GM19025 (cell line): ENCODE measurements at regions not wholly inside any gene's neighbourhood (a gene's known extent, or its start where the extent isn't known, plus 50 kb on each side); places are given as distances from the start of the nearest gene placed in this dataset.

Experiments used
- ATAC-seq: cut with Tn5 transposase; IDR thresholded peaks from one replicate; pipeline ENCODE4 v1.9.1; 2021; ENCODE audit warnings: mild to moderate bottlenecking, low read depth, moderate library complexity; ENCODE audit not compliant: unreplicated experiment

DNA sequence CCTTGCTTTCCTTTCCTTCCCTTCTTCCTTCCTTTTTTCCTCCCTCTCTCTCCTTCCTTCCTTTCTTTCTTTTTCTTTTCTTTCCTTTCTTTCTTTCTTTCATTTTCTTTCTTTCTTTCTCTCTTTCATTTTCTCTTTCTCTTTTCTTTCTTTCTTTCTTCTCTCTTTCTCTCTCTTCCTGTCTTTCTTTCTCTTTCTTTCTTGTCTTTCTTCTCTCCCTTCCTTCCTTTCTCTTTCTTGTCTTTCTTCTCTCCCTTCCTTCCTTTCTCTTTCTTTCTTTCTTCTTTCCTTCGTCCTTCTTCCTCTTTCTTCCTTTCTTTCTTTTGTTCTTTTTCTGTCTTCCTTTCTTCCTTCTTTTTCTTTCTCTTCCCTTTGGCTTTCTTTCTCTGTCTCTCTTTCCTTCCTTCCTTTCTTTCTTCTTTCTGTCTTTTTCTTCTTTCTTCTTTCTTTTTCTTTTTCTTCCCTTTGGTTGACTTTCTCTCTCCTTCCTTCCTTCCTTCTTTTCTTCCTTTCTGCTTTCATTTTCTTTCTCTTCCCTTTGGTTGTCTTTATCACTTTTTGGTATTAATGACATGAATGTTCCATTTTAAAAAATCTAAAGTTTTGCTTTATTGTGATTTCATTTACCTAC is 496.4 kb upstream of the CBLB start:
- no peak for ATAC-seq

DNA sequence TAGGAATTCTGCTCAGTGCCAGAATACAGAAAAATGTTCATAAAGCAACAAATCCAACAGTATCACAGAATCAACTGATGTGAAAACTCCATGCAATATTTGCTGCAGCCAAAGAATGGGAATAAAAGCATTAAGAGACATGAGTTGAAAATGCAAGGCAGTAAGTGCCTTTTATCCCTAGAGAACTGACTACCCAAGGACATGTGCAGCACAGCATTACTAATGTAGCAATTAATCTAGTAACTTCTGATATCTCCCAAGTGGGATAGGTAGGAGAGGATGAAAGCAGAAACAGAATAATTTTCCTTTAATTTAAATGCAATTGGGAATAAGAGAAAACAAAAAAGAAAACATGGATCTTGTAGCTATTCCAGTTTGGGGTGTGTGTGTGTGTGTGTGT is 497.5 kb upstream of the CBLB start:
- ATAC-seq = no peak

DNA sequence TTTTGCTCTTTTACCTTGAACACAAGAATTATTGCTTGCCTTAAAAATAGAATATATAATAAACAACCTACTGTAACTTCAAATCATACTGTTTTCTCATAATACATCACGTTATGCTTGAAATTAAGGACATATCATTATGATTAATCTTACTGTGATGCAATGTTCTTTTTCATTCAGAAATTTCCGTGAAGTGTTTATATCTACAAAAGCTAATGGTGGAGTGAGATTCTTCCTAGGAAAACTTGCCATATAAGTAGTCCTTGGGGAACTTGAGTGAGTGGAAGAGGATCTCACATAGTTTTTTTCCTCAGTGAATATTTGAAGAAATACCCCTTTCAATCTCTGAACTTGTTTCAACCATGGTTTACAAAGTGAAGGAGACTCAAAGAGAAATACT is 498.7 kb upstream of the CBLB start:
- ATAC-seq = no peak

- no peak for ATAC-seq
Observed at GRCh38 chr3:106371221-106371970, 502.6 kb upstream of the CBLB start.

- ATAC-seq = no peak
Observed at GRCh38 chr3:106371971-106372805, 503.4 kb upstream of the CBLB start.

- no peak for ATAC-seq
Observed at GRCh38 chr3:106372806-106373190, 504.0 kb upstream of the CBLB start.

DNA sequence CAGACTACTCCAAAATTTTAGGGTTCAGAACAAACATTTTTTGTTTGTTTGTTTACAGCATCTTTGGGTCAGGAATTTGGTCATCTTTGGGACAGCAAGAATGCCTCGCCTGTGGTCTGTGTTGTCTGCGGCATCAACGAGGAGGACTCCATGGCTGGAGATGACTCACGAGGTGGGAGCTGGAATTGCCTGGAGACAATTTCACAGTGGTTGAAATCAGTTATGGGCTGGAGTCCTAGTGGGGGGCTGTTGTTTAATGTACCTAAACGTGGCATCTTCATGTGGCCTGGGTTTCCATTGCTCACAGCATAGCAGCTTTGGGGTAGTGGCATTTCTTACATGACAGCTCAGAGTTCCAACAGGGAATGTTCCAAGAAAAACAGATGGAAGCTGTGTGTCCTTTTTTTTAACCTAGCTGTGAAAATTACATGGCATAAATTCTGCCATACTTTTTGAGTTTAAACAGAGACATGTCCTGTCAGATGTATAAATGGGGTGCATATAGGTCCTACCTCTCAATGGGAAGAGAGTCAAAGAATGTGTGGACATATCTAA is 507.3 kb upstream of the CBLB start:
- ATAC-seq = no peak

DNA sequence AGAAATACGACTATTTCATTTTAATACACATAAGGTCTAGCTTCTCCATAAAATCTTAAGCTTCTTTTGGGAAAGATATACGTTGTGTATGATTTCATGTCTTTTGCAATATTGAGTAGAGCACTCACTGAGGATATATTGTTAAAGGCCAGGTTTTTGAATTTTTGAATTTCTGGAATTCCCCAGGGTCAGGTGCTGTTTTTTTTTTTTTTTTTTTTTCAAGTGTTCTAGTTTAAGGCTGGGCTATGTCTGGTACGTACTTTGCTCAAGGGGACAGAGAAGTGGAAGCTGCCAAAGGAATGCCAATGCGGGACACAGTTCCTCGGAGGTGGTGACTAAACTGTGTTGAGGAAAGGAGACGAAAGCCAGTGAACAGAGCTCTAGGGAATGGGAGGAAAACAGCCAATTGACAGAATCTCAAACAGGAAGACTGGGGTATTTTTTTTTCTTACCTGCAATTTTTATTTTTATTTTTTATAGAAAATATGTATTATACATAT is 510.5 kb upstream of the CBLB start:
- ATAC-seq = no peak

- no peak for ATAC-seq
Observed at GRCh38 chr3:106380232-106380631, 511.4 kb upstream of the CBLB start.

DNA sequence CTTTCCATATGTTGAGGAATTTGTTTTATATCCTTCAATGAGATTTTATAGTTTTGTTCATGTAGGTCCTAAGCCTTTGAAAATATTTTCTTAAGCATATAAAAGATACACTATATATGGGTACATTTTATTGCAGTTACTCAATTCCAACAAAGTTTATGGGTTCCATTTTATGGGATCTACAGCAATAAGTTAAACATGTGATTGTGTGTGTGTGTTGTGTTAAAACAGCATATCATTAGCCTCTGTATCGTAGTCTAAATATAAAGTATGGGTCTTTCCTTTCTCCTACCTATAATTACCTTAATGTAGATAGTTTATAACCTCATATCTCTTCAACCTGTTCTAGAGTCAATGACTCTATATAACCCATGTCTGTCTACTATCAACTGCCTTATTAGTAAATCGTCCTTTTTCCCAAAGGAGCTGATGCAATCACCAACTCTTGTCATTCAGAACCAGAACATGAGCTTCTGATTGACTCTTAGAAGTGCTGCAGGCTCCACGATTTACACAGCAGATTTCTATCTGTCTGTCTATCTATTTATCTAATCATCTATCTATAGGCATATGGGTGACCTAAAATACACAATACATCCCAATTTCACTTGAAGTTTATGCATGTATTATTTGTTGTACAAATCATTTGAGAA is 512.6 kb upstream of the CBLB start:
- ATAC-seq = no peak

- no peak for ATAC-seq
Observed at GRCh38 chr3:106381939-106382335, 513.1 kb upstream of the CBLB start.

- ATAC-seq = no peak
Observed at GRCh38 chr3:106386050-106386449, 517.2 kb upstream of the CBLB start.

DNA sequence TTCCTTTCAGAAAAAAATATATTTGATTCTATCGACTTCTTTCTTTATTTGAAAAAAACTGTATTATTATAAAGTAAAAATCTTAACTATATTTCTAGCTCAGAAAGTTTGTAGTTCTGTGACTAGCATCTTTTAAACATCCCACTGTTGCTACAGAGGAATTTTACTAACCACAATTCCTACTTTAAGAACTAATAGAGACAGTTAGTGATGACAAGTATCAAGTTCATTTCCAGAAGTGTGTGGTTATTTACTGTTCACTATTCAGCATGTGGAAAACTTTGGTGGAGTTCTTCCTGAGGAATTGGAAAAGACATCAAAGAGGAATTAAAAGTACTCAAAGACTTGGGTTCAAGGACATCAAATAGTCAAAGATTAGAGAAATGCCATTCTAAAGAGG is 524.1 kb upstream of the CBLB start:
- no peak for ATAC-seq

GRCh38 chr3:106397006-106397405 is 528.2 kb upstream of the CBLB start:
- no peak for ATAC-seq

DNA sequence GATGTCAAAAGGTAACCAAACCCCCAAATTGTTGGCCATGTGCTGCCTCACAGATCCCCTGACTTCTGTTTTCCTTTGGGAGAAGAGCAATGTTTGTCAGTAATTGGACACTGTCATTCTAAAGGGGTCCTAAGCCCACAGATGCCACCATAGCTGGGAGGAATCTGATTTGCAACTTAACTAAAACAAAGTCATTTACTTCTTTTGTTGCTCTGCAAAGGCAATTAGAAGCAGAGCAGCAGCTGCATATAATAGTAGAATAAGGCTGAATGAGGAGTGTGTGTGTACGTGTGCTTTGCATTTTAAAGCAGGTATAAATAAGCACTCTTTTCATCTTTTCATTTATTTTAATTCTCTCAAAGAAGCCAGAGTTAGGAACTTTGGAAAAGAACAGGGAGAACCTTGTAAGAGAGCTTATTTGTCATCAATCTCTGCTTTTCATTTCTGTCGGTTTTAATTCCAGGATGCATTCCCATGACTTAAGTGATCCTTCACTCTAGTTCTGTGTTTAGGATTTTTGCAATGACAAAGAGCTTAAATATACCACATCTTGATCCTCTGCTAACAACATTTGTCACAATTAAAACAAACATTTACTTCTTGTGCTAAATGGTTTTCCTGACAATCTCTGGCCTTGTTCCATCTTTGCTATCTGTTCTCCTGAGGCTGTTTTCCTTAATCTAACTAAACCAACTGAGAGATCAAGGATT is 530.2 kb upstream of the CBLB start:
- no peak for ATAC-seq

DNA sequence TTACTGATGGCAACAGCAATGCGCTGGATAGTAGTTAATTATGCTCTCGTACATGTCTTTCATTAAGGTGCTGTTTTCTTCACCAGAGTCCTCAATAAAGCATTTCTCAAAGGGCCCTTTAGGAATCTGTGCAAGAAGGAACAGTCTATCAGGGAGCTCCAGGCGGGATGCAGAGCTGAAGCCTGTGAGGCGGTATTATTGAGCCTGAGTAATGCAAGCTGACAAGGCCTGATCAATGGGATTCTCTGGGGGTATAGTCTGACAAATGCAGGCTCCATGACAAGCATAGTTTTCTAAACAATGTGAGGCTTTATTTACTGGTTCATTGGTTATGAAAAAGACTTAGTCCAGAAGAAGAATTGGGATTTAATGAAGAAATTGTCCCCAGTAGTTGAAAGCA is 530.9 kb upstream of the CBLB start:
- no peak for ATAC-seq

GRCh38 chr3:106401666-106402490 is 533.1 kb upstream of the CBLB start:
- no peak for ATAC-seq

DNA sequence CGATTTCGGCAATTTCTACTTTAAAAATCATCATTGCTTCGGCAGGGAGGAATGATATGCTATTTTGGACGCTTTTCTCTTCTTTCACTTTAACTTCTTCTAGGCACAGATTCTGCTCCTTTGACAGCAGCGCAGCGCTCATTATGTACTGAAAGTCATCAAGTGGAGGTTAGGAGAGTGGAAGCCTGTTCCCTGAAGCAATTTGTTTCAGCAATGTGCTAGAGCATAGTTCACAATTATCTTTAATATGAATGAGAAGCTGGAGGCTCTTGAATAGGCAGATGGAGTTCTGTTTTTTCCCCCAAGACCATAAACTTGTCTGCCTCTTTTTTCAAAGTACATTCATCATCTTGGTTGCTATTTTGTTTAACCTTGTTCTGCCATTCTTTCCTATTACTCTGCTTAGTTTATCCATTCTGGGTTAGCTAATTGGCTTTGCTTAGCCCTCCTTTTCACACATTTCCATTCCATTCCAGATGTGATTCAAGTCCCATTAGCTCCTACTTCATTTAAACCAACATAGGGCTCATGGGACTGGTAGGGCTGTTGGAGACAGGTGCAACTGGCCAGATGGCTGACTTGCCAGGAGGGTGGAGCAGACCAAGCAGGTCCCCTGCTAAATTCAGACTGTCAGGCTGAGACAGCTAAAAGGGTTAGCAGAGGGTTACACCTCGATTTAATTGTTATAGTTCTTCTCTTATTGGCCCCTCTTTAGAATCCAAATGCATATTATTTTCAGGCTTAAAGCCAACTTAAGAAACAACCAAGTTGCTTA is 534.7 kb upstream of the CBLB start:
- ATAC-seq = no peak
